ENCODE measurements at regions not wholly inside any gene's neighbourhood (a gene's known extent, or its start where the extent isn't known, plus 50 kb on each side); places are given as distances from the start of the nearest gene placed in this dataset.

DNA sequence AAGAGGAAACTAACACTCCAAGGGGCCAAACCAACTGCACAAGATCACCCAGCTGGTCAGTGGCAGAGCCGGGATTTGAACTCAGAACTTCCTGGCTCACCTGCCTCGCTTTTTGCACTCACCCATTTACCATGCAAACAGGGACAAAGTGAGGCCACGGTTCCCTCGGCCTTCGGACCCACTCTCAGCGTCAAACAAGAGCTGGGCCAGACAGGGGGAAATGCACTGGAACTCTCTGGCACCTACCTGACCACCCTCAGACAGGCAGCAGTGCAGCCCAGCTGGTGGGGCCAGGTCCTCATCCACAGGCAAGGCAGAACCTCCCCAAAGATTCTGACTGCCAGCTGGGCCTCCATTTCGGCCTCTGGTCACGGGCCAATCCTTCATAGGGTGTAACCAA lies 93.7 kb upstream of the SRSF6 start:
- no peak overlapping the region for H3K4me3 ChIP-seq (ENCODE audit: low read depth in 1 of 2, low read length in 2 of 2)
- no peak overlapping the region for H2AFZ ChIP-seq (ENCODE audit: low read depth, low read length)
- no peaks in the 10 kb centered on the region for H4K20me1 ChIP-seq (ENCODE audit: insufficient read depth, low read length)
- no peak overlapping the region for H3K9ac ChIP-seq (ENCODE audit: low read depth, low read length)
- H3K79me2 ChIP-seq (ENCODE audit: insufficient read depth, low read length), result no peaks in the 10 kb centered on the region
- no peaks in the 10 kb centered on the region for H3K9me3 ChIP-seq (ENCODE audit: insufficient read depth, low read length, severe bottlenecking)
- ATAC-seq (ENCODE audit: insufficient read depth, low read depth), result no peak
- no peak overlapping the region for H3K4me2 ChIP-seq (ENCODE audit: insufficient read depth, low read length)
- H3K27ac ChIP-seq (ENCODE audit: low read length), result no peak overlapping the region
- no peaks in the 10 kb centered on the region for H3K36me3 ChIP-seq (ENCODE audit: insufficient read depth, low read length)
- TF ChIP-seq EZH2 (IDR thresholded peaks at IDR 0.05; ENCODE audit: borderline replicate concordance, low read depth, low read length, severe bottlenecking) (no peak), CTCF (IDR thresholded peaks at IDR 0.05; ENCODE audit: borderline replicate concordance, extremely low read depth, low read length, poor library complexity, severe bottlenecking) (no peak)
- DNase-seq, result no peak
- peaks cover 18% of the 10 kb centered on the region for H3K27me3 ChIP-seq (ENCODE audit: insufficient read depth, low read length, poor library complexity)
- no peaks in the 10 kb centered on the region for H3K4me1 ChIP-seq (ENCODE audit: insufficient read depth, low read length)

DNA sequence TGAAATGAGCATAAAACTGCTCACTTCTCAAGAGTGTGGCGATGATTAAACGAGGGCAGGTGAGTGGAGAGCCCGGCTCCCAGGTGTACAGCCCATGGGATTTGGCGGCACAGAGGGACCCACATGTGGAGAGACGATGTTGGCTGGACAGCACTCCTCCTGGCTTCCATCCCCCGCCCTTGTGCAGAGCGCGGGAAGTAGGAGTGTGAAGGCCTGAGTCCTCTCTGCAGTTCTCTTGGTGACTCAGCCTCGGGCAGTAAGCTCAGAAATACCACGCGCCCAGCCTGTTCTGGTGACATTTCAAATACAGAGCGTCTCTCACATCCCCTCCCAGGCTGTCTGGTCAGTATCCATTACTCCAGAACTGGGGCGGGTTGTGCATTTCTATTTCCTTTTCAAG lies 94.2 kb upstream of the SRSF6 start:
- Histone ChIP-seq H3K36me3 (ENCODE audit: insufficient read depth, low read length) (no peaks in the 10 kb centered on the region), H3K4me2 (ENCODE audit: insufficient read depth, low read length) (no peak overlapping the region), H2AFZ (ENCODE audit: low read depth, low read length) (no peak overlapping the region), H3K27ac (ENCODE audit: low read length) (no peak overlapping the region), H3K27me3 (ENCODE audit: insufficient read depth, low read length, poor library complexity) (peaks cover 18% of the 10 kb centered on the region), H3K79me2 (ENCODE audit: insufficient read depth, low read length) (no peaks in the 10 kb centered on the region), H3K4me1 (ENCODE audit: insufficient read depth, low read length) (no peaks in the 10 kb centered on the region), H3K9me3 (ENCODE audit: insufficient read depth, low read length, severe bottlenecking) (no peaks in the 10 kb centered on the region), H3K9ac (ENCODE audit: low read depth, low read length) (no peak overlapping the region), H3K4me3 (ENCODE audit: low read depth in 1 of 2, low read length in 2 of 2) (no peak overlapping the region), H4K20me1 (ENCODE audit: insufficient read depth, low read length) (no peaks in the 10 kb centered on the region)
- ATAC-seq (ENCODE audit: insufficient read depth, low read depth) (no peak), DNase-seq (no peak)
- TF ChIP-seq EZH2 (IDR thresholded peaks at IDR 0.05; ENCODE audit: borderline replicate concordance, low read depth, low read length, severe bottlenecking) (no peak), CTCF (IDR thresholded peaks at IDR 0.05; ENCODE audit: borderline replicate concordance, extremely low read depth, low read length, poor library complexity, severe bottlenecking) (no peak)

GRCh38 chr20:43361526-43361925 lies 96.2 kb upstream of the SRSF6 start:
- H3K4me3 ChIP-seq (ENCODE audit: low read depth in 1 of 2, low read length in 2 of 2), result no peak overlapping the region
- no peaks in the 10 kb centered on the region for H3K4me1 ChIP-seq (ENCODE audit: insufficient read depth, low read length)
- DNase-seq (no peak), ATAC-seq (ENCODE audit: insufficient read depth, low read depth) (no peak)
- no peak overlapping the region for H3K27ac ChIP-seq (ENCODE audit: low read length)
- no peaks in the 10 kb centered on the region for H3K9me3 ChIP-seq (ENCODE audit: insufficient read depth, low read length, severe bottlenecking)
- no peak overlapping the region for H3K9ac ChIP-seq (ENCODE audit: low read depth, low read length)
- peaks cover 18% of the 10 kb centered on the region for H3K27me3 ChIP-seq (ENCODE audit: insufficient read depth, low read length, poor library complexity)
- no peaks in the 10 kb centered on the region for H4K20me1 ChIP-seq (ENCODE audit: insufficient read depth, low read length)
- no peaks in the 10 kb centered on the region for H3K36me3 ChIP-seq (ENCODE audit: insufficient read depth, low read length)
- no peak overlapping the region for H3K4me2 ChIP-seq (ENCODE audit: insufficient read depth, low read length)
- H3K79me2 ChIP-seq (ENCODE audit: insufficient read depth, low read length), result no peaks in the 10 kb centered on the region
- no peak overlapping the region for H2AFZ ChIP-seq (ENCODE audit: low read depth, low read length)
- TF ChIP-seq EZH2 (IDR thresholded peaks at IDR 0.05; ENCODE audit: borderline replicate concordance, low read depth, low read length, severe bottlenecking) (no peak), CTCF (IDR thresholded peaks at IDR 0.05; ENCODE audit: borderline replicate concordance, extremely low read depth, low read length, poor library complexity, severe bottlenecking) (no peak)

DNA sequence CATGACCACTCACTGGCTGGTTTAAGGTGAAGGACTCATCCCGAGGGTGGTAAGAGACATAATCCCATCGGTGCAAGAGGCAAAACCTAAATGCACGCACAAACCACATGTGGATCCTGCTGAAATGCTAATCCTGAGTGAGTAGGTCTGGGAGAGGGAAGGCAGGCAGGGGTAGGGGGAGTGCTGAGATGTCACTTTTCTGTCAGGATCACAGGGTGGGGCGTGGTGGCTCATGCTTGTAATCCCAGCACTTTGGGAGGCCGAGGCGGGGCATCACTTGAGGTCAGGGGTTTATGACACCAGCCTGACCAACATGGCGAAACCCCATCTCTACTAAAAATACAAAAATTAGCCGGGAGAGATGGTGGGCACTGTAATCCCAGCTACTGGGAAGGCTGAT lies 97.7 kb upstream of the SRSF6 start:
- Histone ChIP-seq H3K27ac (ENCODE audit: low read length) (no peak overlapping the region), H3K4me3 (ENCODE audit: low read depth in 1 of 2, low read length in 2 of 2) (no peak overlapping the region), H3K36me3 (ENCODE audit: insufficient read depth, low read length) (no peaks in the 10 kb centered on the region), H3K9ac (ENCODE audit: low read depth, low read length) (no peak overlapping the region), H3K9me3 (ENCODE audit: insufficient read depth, low read length, severe bottlenecking) (no peaks in the 10 kb centered on the region), H3K27me3 (ENCODE audit: insufficient read depth, low read length, poor library complexity) (peaks cover 8% of the 10 kb centered on the region), H4K20me1 (ENCODE audit: insufficient read depth, low read length) (no peaks in the 10 kb centered on the region), H3K79me2 (ENCODE audit: insufficient read depth, low read length) (no peaks in the 10 kb centered on the region), H3K4me2 (ENCODE audit: insufficient read depth, low read length) (no peak overlapping the region), H3K4me1 (ENCODE audit: insufficient read depth, low read length) (no peaks in the 10 kb centered on the region), H2AFZ (ENCODE audit: low read depth, low read length) (no peak overlapping the region)
- DNase-seq, result no peak
- ATAC-seq (ENCODE audit: insufficient read depth, low read depth), result no peak
- TF ChIP-seq EZH2 (IDR thresholded peaks at IDR 0.05; ENCODE audit: borderline replicate concordance, low read depth, low read length, severe bottlenecking), result no peak
- TF ChIP-seq CTCF (IDR thresholded peaks at IDR 0.05; ENCODE audit: borderline replicate concordance, extremely low read depth, low read length, poor library complexity, severe bottlenecking), result no peak
